ENCODE measurements at regions not wholly inside any gene's neighbourhood (a gene's known extent, or its start where the extent isn't known, plus 50 kb on each side); places are given as distances from the start of the nearest gene placed in this dataset.
A peak's percentile ranks its signal among the peaks of the same experiment; 100 is the strongest.

DNA sequence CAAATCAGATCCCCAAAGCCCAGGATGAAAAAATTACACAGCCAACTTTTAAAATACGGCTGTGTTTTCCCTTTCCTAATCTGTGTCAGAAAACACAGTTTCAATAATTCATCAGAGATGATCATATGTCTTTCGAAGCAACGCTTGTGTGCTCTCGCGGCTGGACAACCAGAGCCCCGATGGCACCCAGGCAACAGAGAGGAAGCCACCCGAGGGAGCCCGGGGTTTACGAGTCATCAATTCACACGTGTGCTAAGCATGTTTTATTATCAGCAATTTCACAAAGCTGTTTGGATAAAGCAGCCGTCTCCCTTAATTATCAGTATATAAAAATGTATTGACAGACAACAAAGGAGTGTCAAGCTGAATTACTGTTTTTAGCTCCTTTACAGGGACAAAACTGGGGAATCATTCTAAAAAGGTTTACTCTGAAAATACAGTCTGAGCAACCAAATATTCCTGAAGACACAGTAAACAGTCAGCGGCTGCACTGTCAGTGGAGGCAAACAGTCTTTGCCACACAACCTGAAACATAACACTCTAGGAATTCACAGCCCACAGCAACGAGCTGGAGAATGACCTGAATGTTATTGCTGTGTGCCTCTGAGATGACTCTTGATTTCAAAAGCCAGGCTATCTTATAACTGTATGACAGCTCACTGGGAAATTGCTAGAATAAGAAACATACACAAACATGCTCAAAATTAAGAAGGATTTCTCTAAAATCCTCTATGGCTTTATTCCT is 201.0 kb downstream of the SIPA1L2 start:
- no peaks in the 10 kb centered on the region for H3K79me2 ChIP-seq (ENCODE audit: low read length)
- CTCF ChIA-PET: no interaction called here
- no peak overlapping the region for H3K4me2 ChIP-seq (ENCODE audit: low read length)
- H3K9me3 ChIP-seq (ENCODE audit: low read length): no peaks in the 10 kb centered on the region
- intact Hi-C loops (cut with micrococcal nuclease): loop anchor here (10.0 kb wide), 1 partner anchor 564 kb away; no protein-coding TSS in a partner anchor
- no peaks in the 10 kb centered on the region for H3K27me3 ChIP-seq (ENCODE audit: low read length)
- no peaks in the 10 kb centered on the region for H3K9me2 ChIP-seq (replicated peaks; ENCODE audit: low read length)
- H3K27ac ChIP-seq (ENCODE audit: low read length): no peak overlapping the region
- no peaks in the 10 kb centered on the region for H4K20me1 ChIP-seq (ENCODE audit: low read length)
- peak; percentile 62 for DNase-seq
- H3K9ac ChIP-seq (ENCODE audit: low read length): no peak overlapping the region
- no peak overlapping the region for H3K4me3 ChIP-seq (ENCODE audit: low read length)
- BruUV-seq (replicated peaks): no TSS peak
- H3F3A ChIP-seq (ENCODE audit: low read length, unreplicated experiment): no peaks in the 10 kb centered on the region
- no peak overlapping the region for H2AFZ ChIP-seq (ENCODE audit: low read length)
- H3K4me1 ChIP-seq (ENCODE audit: insufficient read depth, low read length): peaks cover 31% of the 10 kb centered on the region
- no peaks in the 10 kb centered on the region for H3K36me3 ChIP-seq (ENCODE audit: low read depth, low read length)
- peak; percentile 58 for ATAC-seq
- POLR2A ChIA-PET (ENCODE audit: unreplicated experiment): interaction anchor here (0.5 to 0.6 kb wide), 2 partner anchors 302 to 692 kb away, joined by 3 to 12 read pairs; no protein-coding TSS in a partner anchor
- TF ChIP-seq EZH2phosphoT487 (IDR thresholded peaks at IDR 0.05; ENCODE audit: borderline replicate concordance, low read length) (no peak), EZH2 (IDR thresholded peaks at IDR 0.05; ENCODE audit: low read length, unreplicated experiment) (no peak)
- TF ChIP-seq, protein P1, sequence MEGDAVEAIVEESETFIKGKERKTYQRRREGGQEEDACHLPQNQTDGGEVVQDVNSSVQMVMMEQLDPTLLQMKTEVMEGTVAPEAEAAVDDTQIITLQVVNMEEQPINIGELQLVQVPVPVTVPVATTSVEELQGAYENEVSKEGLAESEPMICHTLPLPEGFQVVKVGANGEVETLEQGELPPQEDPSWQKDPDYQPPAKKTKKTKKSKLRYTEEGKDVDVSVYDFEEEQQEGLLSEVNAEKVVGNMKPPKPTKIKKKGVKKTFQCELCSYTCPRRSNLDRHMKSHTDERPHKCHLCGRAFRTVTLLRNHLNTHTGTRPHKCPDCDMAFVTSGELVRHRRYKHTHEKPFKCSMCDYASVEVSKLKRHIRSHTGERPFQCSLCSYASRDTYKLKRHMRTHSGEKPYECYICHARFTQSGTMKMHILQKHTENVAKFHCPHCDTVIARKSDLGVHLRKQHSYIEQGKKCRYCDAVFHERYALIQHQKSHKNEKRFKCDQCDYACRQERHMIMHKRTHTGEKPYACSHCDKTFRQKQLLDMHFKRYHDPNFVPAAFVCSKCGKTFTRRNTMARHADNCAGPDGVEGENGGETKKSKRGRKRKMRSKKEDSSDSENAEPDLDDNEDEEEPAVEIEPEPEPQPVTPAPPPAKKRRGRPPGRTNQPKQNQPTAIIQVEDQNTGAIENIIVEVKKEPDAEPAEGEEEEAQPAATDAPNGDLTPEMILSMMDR (conservative IDR thresholded peaks at IDR 0.05; ENCODE audit: low read depth, low read length): no peak

DNA sequence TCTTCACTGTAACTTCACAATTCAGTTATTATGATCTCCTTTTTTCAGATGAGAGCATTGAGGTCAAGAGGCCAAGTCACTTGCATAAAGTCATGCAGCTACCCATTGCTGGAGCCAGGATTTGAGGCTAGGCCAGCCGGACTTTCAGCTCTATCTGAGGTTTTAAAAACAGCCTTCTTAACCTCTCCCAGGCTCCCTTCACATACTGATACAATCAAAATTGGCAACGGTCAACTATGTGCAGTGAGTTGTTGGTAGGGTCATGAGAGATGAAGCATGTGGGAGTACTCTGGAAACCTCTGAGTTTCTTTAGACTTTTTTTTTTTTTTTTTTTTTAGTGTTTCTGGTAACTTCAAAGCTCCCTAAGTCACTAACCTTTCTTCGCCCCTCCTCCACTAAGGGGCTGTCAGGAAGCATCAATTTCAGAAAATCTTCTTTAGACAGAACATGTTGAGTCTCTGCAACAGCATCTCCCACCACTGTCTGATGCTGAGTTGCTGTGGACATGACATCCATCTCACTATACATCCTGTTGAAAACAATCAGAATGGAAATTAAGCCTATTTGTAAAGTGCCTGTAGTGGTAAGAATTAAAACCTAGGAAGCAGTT is 201.8 kb downstream of the SIPA1L2 start:
- H3K9me2 ChIP-seq (replicated peaks; ENCODE audit: low read length): no peaks in the 10 kb centered on the region
- H3K27me3 ChIP-seq (ENCODE audit: low read length): no peaks in the 10 kb centered on the region
- no peaks in the 10 kb centered on the region for H3K36me3 ChIP-seq (ENCODE audit: low read depth, low read length)
- H4K20me1 ChIP-seq (ENCODE audit: low read length): no peaks in the 10 kb centered on the region
- peaks cover 39% of the 10 kb centered on the region for H3K4me1 ChIP-seq (ENCODE audit: insufficient read depth, low read length)
- ATAC-seq (no peak), DNase-seq (no peak)
- no peak overlapping the region for H3K27ac ChIP-seq (ENCODE audit: low read length)
- H3F3A ChIP-seq (ENCODE audit: low read length, unreplicated experiment): no peaks in the 10 kb centered on the region
- no peak overlapping the region for H3K4me2 ChIP-seq (ENCODE audit: low read length)
- H3K79me2 ChIP-seq (ENCODE audit: low read length): no peaks in the 10 kb centered on the region
- intact Hi-C loops (cut with micrococcal nuclease): loop anchor here (10.0 kb wide), 1 partner anchor 563 kb away; no protein-coding TSS in a partner anchor
- H3K9me3 ChIP-seq (ENCODE audit: low read length): no peaks in the 10 kb centered on the region
- no peak overlapping the region for H3K9ac ChIP-seq (ENCODE audit: low read length)
- BruUV-seq (replicated peaks): no TSS peak
- no peak overlapping the region for H2AFZ ChIP-seq (ENCODE audit: low read length)
- ChIA-PET POLR2A (ENCODE audit: unreplicated experiment) (no interaction called here), CTCF (no interaction called here)
- H3K4me3 ChIP-seq (ENCODE audit: low read length): no peak overlapping the region
- TF ChIP-seq EZH2 (IDR thresholded peaks at IDR 0.05; ENCODE audit: low read length, unreplicated experiment) (no peak), EZH2phosphoT487 (IDR thresholded peaks at IDR 0.05; ENCODE audit: borderline replicate concordance, low read length) (no peak)
- TF ChIP-seq, protein P1 (conservative IDR thresholded peaks at IDR 0.05; ENCODE audit: low read depth, low read length): no peak

All from PC-3 (cell line).